ENCODE measurements at regions not wholly inside any gene's neighbourhood (a gene's known extent, or its start where the extent isn't known, plus 50 kb on each side); places are given as distances from the start of the nearest gene placed in this dataset.

DNA sequence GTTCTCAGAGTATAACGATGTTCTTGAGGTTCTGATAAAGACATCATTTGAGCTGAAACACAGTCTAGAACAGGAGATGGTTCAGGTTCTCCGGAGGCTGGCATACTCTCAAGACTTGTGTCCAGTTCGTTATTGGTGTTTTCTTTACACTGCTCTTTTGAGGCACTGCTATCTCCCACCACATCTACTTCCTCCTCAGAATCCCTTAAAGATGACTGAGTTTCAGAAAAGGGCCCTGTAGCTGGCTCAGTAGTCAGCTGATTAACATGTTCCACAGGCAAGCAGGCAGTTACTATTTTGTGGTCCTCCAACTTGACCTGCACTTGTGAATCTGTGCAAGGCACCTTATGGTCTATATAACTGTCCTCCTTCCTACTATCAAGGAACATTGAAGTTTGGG lies 50.2 kb downstream of the ZZZ3 start:
- no peak for DNase-seq
- Mint-ChIP-seq H3K4me3 (no peak overlapping the region), H3K27ac (no peak overlapping the region), H3K27me3 (no peaks in the 10 kb centered on the region), H3K36me3 (peaks cover 36% of the 10 kb centered on the region), H3K4me1 (peaks cover 5% of the 10 kb centered on the region), H3K9me3 (no peaks in the 10 kb centered on the region)

DNA sequence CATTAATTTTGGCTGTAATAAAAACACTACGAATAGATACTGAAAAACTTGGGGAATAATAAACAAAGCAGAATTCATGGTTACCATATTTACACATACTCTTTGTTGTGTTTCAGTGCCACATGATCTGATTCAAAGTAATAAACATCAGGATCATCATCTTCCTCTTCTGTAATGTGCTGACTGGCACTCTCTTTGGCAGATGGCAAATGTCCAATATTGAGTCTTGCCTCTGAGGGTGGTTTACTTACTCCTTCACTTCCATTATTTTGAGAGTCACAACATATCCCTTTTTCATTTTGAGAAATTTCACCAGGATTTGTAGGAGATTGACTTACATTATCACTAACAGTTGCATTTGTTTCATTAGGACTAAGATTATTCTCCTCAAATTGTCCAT lies 50.7 kb downstream of the ZZZ3 start:
- Mint-ChIP-seq H3K4me3 (no peak overlapping the region), H3K4me1 (peaks cover 4% of the 10 kb centered on the region), H3K27me3 (no peaks in the 10 kb centered on the region), H3K27ac (no peak overlapping the region), H3K9me3 (no peaks in the 10 kb centered on the region), H3K36me3 (peaks cover 38% of the 10 kb centered on the region)
- no peak for DNase-seq

DNA sequence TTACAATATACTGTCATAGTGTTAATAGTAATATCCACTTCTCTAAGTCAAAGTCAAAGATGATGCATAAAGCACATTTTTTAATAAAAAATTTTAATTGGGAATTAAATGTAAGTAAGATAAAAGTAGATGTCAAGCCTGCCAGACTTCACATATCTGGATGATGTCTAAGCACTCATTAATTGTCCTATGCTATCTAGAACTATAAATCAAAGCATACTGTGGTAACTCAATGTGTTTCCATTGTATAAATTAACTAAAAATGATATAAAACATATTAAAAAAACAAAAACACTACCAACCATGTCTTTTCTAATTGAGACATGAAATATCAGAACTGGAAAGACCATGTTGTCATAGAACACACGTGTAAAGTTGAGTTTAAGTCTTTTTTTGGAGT lies 51.2 kb downstream of the ZZZ3 start:
- H3K36me3 Mint-ChIP-seq, result peaks cover 42% of the 10 kb centered on the region
- H3K27me3 Mint-ChIP-seq, result no peaks in the 10 kb centered on the region
- no peaks in the 10 kb centered on the region for H3K9me3 Mint-ChIP-seq
- peaks cover 7% of the 10 kb centered on the region for H3K4me1 Mint-ChIP-seq
- no peak overlapping the region for H3K4me3 Mint-ChIP-seq
- no peak for DNase-seq
- H3K27ac Mint-ChIP-seq, result no peak overlapping the region

DNA sequence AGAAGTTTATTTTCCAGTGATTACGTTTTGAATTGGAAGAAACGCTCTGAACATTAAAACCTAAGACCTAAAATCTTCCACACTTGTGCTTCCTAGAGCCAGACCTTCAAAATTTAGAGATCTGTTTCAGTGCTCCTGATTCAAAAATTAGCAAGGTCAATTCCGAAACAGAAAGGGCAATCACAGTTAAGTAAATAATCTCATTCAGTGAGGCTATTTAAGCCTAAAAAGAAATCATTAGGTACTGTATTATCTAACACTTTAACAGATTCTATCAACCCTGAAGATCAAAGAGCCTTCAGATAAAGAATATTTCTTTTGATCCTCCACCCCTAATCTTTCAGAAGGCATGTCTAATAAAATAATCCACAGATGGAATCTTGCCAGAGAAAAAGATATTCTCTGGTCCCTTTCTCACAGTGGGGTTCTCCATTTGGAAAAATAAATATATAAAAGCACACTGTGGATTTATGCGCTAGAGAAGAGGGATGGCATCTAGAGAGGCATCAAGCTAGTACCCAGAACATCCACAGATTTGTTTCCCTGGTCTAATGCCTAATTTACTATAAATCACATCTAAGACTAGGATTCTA lies 54.4 kb downstream of the ZZZ3 start:
- no peak overlapping the region for H3K4me3 Mint-ChIP-seq
- no peaks in the 10 kb centered on the region for H3K27me3 Mint-ChIP-seq
- peaks cover 16% of the 10 kb centered on the region for H3K4me1 Mint-ChIP-seq
- peaks cover 46% of the 10 kb centered on the region for H3K36me3 Mint-ChIP-seq
- no peak for DNase-seq
- no peaks in the 10 kb centered on the region for H3K9me3 Mint-ChIP-seq
- no peak overlapping the region for H3K27ac Mint-ChIP-seq

DNA sequence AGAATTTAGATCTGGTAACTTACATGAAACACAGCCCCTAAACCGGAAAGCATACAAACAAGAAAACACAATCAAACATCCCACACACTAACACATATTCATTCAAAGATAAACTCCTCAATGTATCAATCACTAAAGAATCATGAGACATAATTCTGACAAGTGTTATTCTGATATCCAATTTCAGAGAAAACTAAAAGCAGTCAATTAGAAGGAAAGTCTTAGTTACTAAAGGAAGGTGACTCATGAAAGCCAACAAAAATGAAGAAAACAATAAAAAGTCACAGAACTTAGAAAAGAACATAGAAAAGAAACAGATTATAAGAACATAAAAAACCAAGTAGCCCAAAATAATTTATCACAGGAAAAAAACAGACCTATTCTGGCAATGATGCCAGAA lies 57.2 kb downstream of the ZZZ3 start:
- H3K4me3 Mint-ChIP-seq, result no peak overlapping the region
- no peak for DNase-seq
- peaks cover 15% of the 10 kb centered on the region for H3K4me1 Mint-ChIP-seq
- H3K27ac Mint-ChIP-seq, result no peak overlapping the region
- no peaks in the 10 kb centered on the region for H3K27me3 Mint-ChIP-seq
- no peaks in the 10 kb centered on the region for H3K9me3 Mint-ChIP-seq
- H3K36me3 Mint-ChIP-seq, result peaks cover 42% of the 10 kb centered on the region

DNA sequence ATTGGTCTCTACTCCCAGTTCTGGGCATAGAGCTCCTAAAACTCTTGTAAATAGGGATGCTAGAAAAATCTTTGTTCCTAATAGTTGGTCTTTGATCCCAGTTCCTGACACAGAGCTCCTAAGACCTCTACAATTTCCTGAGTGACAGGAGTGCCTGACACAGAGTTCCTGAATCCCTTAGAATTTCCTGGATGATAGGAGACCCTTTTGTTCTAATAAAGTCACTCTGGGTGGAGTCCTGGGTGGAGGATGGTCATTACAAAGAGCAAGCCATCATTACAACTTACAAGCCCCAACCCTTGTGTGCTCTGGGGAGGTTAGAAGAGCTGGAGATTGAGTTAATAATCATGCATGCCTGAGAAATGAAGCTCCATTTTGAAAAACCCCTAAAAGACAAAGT lies 58.4 kb downstream of the ZZZ3 start:
- peaks cover 15% of the 10 kb centered on the region for H3K4me1 Mint-ChIP-seq

DNA sequence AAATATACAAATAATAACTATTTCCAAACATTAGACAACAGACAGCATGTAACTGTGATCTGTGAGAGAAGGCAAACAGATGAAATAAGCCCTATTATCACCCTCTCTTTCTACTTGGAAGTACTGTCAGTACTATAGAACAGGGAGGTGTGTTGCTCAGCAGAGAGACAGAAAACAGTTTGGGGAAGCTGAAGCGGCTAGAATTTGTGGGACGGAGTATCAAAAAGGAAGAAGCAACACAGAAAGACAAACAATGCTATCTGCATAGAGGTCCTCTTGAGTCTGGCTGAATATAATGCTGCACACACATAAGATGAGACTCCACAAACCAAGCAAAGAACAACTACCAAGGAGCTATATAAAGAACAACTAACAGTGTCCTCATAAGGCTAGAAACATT lies 59.4 kb downstream of the ZZZ3 start:
- peaks cover 15% of the 10 kb centered on the region for H3K4me1 Mint-ChIP-seq
- no peak overlapping the region for H3K4me3 Mint-ChIP-seq
- H3K27ac Mint-ChIP-seq, result no peak overlapping the region
- DNase-seq, result no peak
- H3K36me3 Mint-ChIP-seq, result peaks cover 48% of the 10 kb centered on the region
- H3K9me3 Mint-ChIP-seq, result no peaks in the 10 kb centered on the region
- H3K27me3 Mint-ChIP-seq, result no peaks in the 10 kb centered on the region

More for the DNA sequence above, 58.4 kb downstream of the ZZZ3 start:
- Mint-ChIP-seq H3K36me3 (peaks cover 46% of the 10 kb centered on the region), H3K9me3 (no peaks in the 10 kb centered on the region), H3K4me3 (no peak overlapping the region), H3K27ac (no peak overlapping the region), H3K27me3 (no peaks in the 10 kb centered on the region)
- no peak for DNase-seq

DNA sequence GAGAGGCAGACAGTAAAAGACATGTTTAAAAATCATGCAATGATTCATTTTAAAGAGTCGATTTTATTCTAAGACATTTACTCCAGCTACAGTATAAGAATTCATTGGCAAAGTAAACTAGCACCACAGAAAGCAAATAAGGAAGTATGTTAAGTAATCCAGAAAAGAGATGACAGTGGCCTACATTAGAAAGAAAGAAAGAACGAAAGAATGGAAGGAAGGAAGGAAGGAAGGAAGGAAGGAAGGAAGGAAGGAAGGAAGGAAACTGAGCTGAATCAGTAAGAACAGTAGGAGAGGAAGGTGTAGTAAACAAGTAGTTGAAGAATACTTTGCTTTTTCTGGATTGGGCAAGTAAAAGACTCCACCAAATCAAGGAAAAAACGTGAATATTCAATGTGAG lies 62.2 kb downstream of the ZZZ3 start:
- H3K27ac Mint-ChIP-seq, result no peak overlapping the region

DNA sequence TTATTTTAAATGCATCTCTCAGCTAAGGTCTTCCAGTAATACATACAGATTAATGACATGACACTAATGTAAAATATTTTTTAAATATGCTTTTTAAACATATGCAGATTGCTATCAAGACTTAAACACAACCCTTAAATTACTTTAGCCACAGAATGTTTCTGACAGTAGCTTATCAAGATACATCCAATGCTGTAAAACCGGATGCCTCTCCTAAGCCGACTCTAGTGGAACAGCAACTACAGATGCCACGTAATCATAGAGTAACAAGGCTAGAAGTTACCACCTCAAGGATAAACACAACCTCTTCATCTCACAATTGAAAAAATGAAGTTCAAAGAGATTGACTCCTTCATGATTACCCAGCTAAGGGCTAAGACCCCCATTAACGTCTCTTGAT lies 68.4 kb downstream of the ZZZ3 start:
- H3K36me3 Mint-ChIP-seq, result peaks cover 60% of the 10 kb centered on the region
- peaks cover 2% of the 10 kb centered on the region for H3K4me1 Mint-ChIP-seq
- H3K27me3 Mint-ChIP-seq, result no peaks in the 10 kb centered on the region
- no peak for DNase-seq
- no peak overlapping the region for H3K27ac Mint-ChIP-seq
- no peak overlapping the region for H3K4me3 Mint-ChIP-seq
- peaks cover 27% of the 10 kb centered on the region for H3K9me3 Mint-ChIP-seq

More for the DNA sequence above, 62.2 kb downstream of the ZZZ3 start:
- H3K9me3 Mint-ChIP-seq, result no peaks in the 10 kb centered on the region
- H3K36me3 Mint-ChIP-seq, result peaks cover 44% of the 10 kb centered on the region
- peaks cover 6% of the 10 kb centered on the region for H3K4me1 Mint-ChIP-seq
- no peak for DNase-seq
- no peaks in the 10 kb centered on the region for H3K27me3 Mint-ChIP-seq
- H3K4me3 Mint-ChIP-seq, result no peak overlapping the region

Measured in activated naive CD8-positive, alpha-beta T cell treated with anti-CD3 and anti-CD28 coated beads for 36 hours (primary cell).